ENCODE measurements at regions not wholly inside any gene's neighbourhood (a gene's known extent, or its start where the extent isn't known, plus 50 kb on each side); places are given as distances from the start of the nearest gene placed in this dataset.

DNA sequence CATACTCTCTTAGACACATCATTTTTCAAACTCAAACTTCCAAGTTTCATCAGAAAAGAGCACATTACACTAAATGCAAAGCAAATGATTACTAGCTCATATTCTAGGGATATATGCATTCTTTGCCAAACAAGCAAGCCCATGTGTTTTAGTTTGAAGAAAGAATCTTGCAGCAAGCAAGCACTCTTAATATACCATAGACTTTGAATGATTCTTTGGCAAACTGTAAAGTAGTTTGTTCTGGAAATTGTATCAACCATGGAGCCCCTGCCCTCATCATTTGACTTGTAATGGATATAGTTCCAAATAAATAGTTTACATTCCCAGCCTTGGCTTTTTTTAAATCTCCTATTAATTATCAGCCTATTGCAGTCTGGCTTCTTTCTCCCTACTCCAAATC lies 325.2 kb downstream of the NR2F1-AS1 start:
- DNase-seq (ENCODE audit: low read depth, low spot score) (no peak), ATAC-seq (no peak)
- H3K4me3 ChIP-seq (ENCODE audit: low read depth in 2 of 2, low read length in 2 of 2) = no peak overlapping the region
- no peak overlapping the region for H3K27ac ChIP-seq (ENCODE audit: low read length)
- peaks cover 4% of the 10 kb centered on the region for H3K4me1 ChIP-seq (ENCODE audit: control insufficient read depth, insufficient read depth, low read length)
- POLR2A ChIA-PET = no interaction called here
- no peaks in the 10 kb centered on the region for H3K9me3 ChIP-seq (ENCODE audit: control insufficient read depth, insufficient read depth, low read depth, low read length)
- in situ Hi-C loops (cut with HindIII; ENCODE audit: low pct_unique_long_range_greater_than_20kb, low sequenced_read_pairs) = no loop called here
- TF ChIP-seq TCF7L2 (IDR thresholded peaks at IDR 0.05; ENCODE audit: low read depth, low read length) (no peak), POLR2AphosphoS5 (IDR thresholded peaks at IDR 0.05; ENCODE audit: low read depth, low read length) (no peak), SIN3A (IDR thresholded peaks at IDR 0.05; ENCODE audit: borderline replicate concordance, insufficient read depth, low read depth, low read length) (no peak)
- TF ChIP-seq, protein P1, sequence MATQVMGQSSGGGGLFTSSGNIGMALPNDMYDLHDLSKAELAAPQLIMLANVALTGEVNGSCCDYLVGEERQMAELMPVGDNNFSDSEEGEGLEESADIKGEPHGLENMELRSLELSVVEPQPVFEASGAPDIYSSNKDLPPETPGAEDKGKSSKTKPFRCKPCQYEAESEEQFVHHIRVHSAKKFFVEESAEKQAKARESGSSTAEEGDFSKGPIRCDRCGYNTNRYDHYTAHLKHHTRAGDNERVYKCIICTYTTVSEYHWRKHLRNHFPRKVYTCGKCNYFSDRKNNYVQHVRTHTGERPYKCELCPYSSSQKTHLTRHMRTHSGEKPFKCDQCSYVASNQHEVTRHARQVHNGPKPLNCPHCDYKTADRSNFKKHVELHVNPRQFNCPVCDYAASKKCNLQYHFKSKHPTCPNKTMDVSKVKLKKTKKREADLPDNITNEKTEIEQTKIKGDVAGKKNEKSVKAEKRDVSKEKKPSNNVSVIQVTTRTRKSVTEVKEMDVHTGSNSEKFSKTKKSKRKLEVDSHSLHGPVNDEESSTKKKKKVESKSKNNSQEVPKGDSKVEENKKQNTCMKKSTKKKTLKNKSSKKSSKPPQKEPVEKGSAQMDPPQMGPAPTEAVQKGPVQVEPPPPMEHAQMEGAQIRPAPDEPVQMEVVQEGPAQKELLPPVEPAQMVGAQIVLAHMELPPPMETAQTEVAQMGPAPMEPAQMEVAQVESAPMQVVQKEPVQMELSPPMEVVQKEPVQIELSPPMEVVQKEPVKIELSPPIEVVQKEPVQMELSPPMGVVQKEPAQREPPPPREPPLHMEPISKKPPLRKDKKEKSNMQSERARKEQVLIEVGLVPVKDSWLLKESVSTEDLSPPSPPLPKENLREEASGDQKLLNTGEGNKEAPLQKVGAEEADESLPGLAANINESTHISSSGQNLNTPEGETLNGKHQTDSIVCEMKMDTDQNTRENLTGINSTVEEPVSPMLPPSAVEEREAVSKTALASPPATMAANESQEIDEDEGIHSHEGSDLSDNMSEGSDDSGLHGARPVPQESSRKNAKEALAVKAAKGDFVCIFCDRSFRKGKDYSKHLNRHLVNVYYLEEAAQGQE (IDR thresholded peaks at IDR 0.05; ENCODE audit: insufficient read depth in 1 of 2, low read depth in 2 of 2, low read length in 1 of 2) = no peak
- TF ChIP-seq, protein P2, sequence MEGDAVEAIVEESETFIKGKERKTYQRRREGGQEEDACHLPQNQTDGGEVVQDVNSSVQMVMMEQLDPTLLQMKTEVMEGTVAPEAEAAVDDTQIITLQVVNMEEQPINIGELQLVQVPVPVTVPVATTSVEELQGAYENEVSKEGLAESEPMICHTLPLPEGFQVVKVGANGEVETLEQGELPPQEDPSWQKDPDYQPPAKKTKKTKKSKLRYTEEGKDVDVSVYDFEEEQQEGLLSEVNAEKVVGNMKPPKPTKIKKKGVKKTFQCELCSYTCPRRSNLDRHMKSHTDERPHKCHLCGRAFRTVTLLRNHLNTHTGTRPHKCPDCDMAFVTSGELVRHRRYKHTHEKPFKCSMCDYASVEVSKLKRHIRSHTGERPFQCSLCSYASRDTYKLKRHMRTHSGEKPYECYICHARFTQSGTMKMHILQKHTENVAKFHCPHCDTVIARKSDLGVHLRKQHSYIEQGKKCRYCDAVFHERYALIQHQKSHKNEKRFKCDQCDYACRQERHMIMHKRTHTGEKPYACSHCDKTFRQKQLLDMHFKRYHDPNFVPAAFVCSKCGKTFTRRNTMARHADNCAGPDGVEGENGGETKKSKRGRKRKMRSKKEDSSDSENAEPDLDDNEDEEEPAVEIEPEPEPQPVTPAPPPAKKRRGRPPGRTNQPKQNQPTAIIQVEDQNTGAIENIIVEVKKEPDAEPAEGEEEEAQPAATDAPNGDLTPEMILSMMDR (IDR thresholded peaks at IDR 0.05) = no peak
- H3K27me3 ChIP-seq (ENCODE audit: control insufficient read depth, insufficient read depth, low read length) = no peaks in the 10 kb centered on the region
- H3K36me3 ChIP-seq (ENCODE audit: control insufficient read depth, insufficient read depth, low read length) = no peaks in the 10 kb centered on the region
- CTCF ChIA-PET = no interaction called here
- no TSS peak for BruUV-seq (replicated peaks)
- intact Hi-C loops (cut with micrococcal nuclease; ENCODE audit: unreplicated experiment) = no loop called here

DNA sequence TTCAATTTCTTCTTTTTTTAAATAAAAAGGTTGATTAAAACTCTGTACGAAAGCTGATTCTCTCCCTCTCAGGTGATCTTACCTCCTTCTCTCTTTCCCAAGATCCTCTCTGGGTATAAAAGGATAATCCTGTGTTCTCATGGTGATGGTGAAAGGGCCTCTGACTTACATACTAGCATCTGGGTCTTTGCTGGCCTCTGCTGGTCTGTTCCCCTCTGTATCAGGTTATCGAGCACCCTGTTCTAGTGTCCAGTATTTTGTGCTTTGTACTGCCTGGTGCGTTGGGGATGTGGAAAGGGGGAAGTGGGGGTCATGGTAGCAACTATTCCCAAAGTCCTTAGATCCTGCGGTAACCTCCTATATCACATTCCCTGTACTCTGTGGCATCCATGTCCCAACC lies 328.9 kb downstream of the NR2F1-AS1 start:
- no peaks in the 10 kb centered on the region for H3K27me3 ChIP-seq (ENCODE audit: control insufficient read depth, insufficient read depth, low read length)
- no peaks in the 10 kb centered on the region for H3K36me3 ChIP-seq (ENCODE audit: control insufficient read depth, insufficient read depth, low read length)
- no peak for ATAC-seq
- in situ Hi-C loops (cut with HindIII; ENCODE audit: low pct_unique_long_range_greater_than_20kb, low sequenced_read_pairs) (no loop called here), intact Hi-C loops (cut with micrococcal nuclease; ENCODE audit: unreplicated experiment) (loop anchor here (5.0 kb wide), 1 partner anchor 325 kb away; no protein-coding TSS in a partner anchor)
- peak overlapping the region; percentile 93; the same call in 1 of the 2 replicates for H3K27ac ChIP-seq (ENCODE audit: low read length)
- TF ChIP-seq, protein P2 (IDR thresholded peaks at IDR 0.05) = peak; percentile 56
- TF ChIP-seq SIN3A (IDR thresholded peaks at IDR 0.05; ENCODE audit: borderline replicate concordance, insufficient read depth, low read depth, low read length) (no peak), POLR2AphosphoS5 (IDR thresholded peaks at IDR 0.05; ENCODE audit: low read depth, low read length) (no peak)
- no peak overlapping the region for H3K4me3 ChIP-seq (ENCODE audit: low read depth in 2 of 2, low read length in 2 of 2)
- BruUV-seq (replicated peaks) = no TSS peak
- CTCF ChIA-PET = no interaction called here
- H3K4me1 ChIP-seq (ENCODE audit: control insufficient read depth, insufficient read depth, low read length) = peaks cover 33% of the 10 kb centered on the region
- H3K9me3 ChIP-seq (ENCODE audit: control insufficient read depth, insufficient read depth, low read depth, low read length) = no peaks in the 10 kb centered on the region
- POLR2A ChIA-PET = no interaction called here
- no peak for DNase-seq (ENCODE audit: low read depth, low spot score)
